GM23338 (cell line): ENCODE measurements at regions not wholly inside any gene's neighbourhood (a gene's known extent, or its start where the extent isn't known, plus 50 kb on each side); places are given as distances from the start of the nearest gene placed in this dataset.

ENCODE experiments used
- ATAC-seq: fragments of 200-7000 bp; cut with Tn5 transposase; 3 replicates; pipeline ENCODE4 v1.9.1; 2020
- DNase-seq: peaks from one replicate; pipeline ENCODE4 v3.0.0-alpha.2; 2015; ENCODE audit warnings: low spot score
- H2AFZ ChIP-seq: fragments of 200-600 bp; sonication (generic); 2 replicates; pipeline ENCODE4 v1.8.0; 2016; ENCODE audit warnings: antibody characterized with exemption, mild to moderate bottlenecking, moderate library complexity
- H3F3A ChIP-seq: fragments of 200-600 bp; sonication (generic); replicated peaks from 2 replicates; pipeline ENCODE4 v1.8.0; 2017; ENCODE audit warnings: antibody characterized with exemption, mixed run types, low read depth
- H3K27ac ChIP-seq: fragments of 200-600 bp; sonication (generic); 2 replicates; pipeline ENCODE4 v1.6.1; 2016; ENCODE audit warnings: low read depth
- H3K27me3 ChIP-seq: fragments of 200-600 bp; sonication (generic); 2 replicates; pipeline ENCODE4 v1.8.0; 2016; ENCODE audit warnings: mild to moderate bottlenecking, mixed run types, moderate library complexity; ENCODE audit not compliant: insufficient read depth
- H3K36me3 ChIP-seq: fragments of 200-600 bp; sonication (generic); 2 replicates; pipeline ENCODE4 v1.8.0; 2016; ENCODE audit warnings: mild to moderate bottlenecking; ENCODE audit not compliant: insufficient read depth
- H3K4me1 ChIP-seq: fragments of 200-600 bp; sonication (generic); 2 replicates; pipeline ENCODE4 v1.8.0; 2016; ENCODE audit warnings: mild to moderate bottlenecking, moderate library complexity; ENCODE audit not compliant: insufficient read depth
- H3K4me2 ChIP-seq: fragments of 200-600 bp; sonication (generic); 2 replicates; pipeline ENCODE4 v1.7.1; 2017; ENCODE audit warnings: mixed run types
- H3K4me3 ChIP-seq: fragments of 200-600 bp; sonication (generic); 2 replicates; pipeline ENCODE4 v1.6.1; 2016; ENCODE audit warnings: mixed run types
- H3K79me2 ChIP-seq: fragments of 200-600 bp; sonication (generic); replicated peaks from 2 replicates; pipeline ENCODE4 v1.8.0; 2017; ENCODE audit warnings: mild to moderate bottlenecking; ENCODE audit not compliant: insufficient read depth
- H3K9me2 ChIP-seq: fragments of 200-600 bp; sonication (generic); 2 replicates; pipeline ENCODE4 v1.8.0; 2017; ENCODE audit not compliant: insufficient read depth
- H4K20me1 ChIP-seq: fragments of 200-600 bp; sonication (generic); replicated peaks from 2 replicates; pipeline ENCODE4 v1.8.0; 2017; ENCODE audit warnings: mild to moderate bottlenecking; ENCODE audit not compliant: insufficient read depth
- H3K27ac Mint-ChIP-seq: 2 replicates; pipeline ENCODE4 v1.8.0; 2020; ENCODE audit warnings: inconsistent platforms, mild to moderate bottlenecking, moderate library complexity, mixed read lengths
- H3K27me3 Mint-ChIP-seq: 3 replicates; pipeline ENCODE4 v1.8.0; 2022; ENCODE audit warnings: low read depth, mild to moderate bottlenecking, moderate library complexity, mixed read lengths, inconsistent platforms; ENCODE audit not compliant: insufficient read depth, poor library complexity
- H3K36me3 Mint-ChIP-seq: 3 replicates; pipeline ENCODE4 v1.8.0; 2021; ENCODE audit warnings: low read depth, mild to moderate bottlenecking, inconsistent platforms, moderate library complexity, mixed read lengths
- H3K4me1 Mint-ChIP-seq: 3 replicates; pipeline ENCODE4 v1.8.0; 2020; ENCODE audit warnings: mild to moderate bottlenecking, inconsistent platforms, mixed read lengths
- H3K4me3 Mint-ChIP-seq: 3 replicates; pipeline ENCODE4 v1.8.0; 2021; ENCODE audit warnings: moderate library complexity, mild to moderate bottlenecking, inconsistent platforms, mixed read lengths
- H3K9me3 Mint-ChIP-seq: 3 replicates; pipeline ENCODE4 v1.8.0; 2020; ENCODE audit warnings: moderate library complexity, mild to moderate bottlenecking, inconsistent platforms, mixed read lengths
- CREB1 ChIP-seq: fragments of 250-450 bp; sonication (Bioruptor Pico); IDR thresholded peaks from 2 replicates; pipeline ENCODE4 v1.5.0; 2020; ENCODE audit warnings: low read depth, mild to moderate bottlenecking, moderate library complexity
- POLR2AphosphoS5 ChIP-seq: IDR thresholded peaks from 2 replicates; pipeline ENCODE4 v1.6.1; 2016; ENCODE audit warnings: antibody characterized with exemption, low read depth
- REST ChIP-seq: IDR thresholded peaks from one replicate; pipeline ENCODE4 v1.6.1; 2018; ENCODE audit warnings: antibody characterized with exemption; ENCODE audit not compliant: unreplicated experiment
- STAT1 ChIP-seq: IDR thresholded peaks from one replicate; pipeline ENCODE4 v1.6.1; 2016; ENCODE audit warnings: antibody characterized with exemption; ENCODE audit not compliant: unreplicated experiment
- ZNF114 ChIP-seq: fragments of 250-450 bp; sonication (Bioruptor Pico); IDR thresholded peaks from 2 replicates; pipeline ENCODE4 v1.5.0; 2020; ENCODE audit warnings: mild to moderate bottlenecking, moderate library complexity
- ZNF331 ChIP-seq: fragments of 250-450 bp; sonication (Bioruptor Pico); IDR thresholded peaks from 2 replicates; pipeline ENCODE4 v1.5.0; 2020; ENCODE audit warnings: low read depth, mild to moderate bottlenecking, moderate library complexity
- ZNF462 ChIP-seq: fragments of 250-450 bp; sonication (Bioruptor Pico); IDR thresholded peaks from 2 replicates; pipeline ENCODE4 v1.5.0; 2020; ENCODE audit warnings: mild to moderate bottlenecking, moderate library complexity

- no peak for TF ChIP-seq ZNF462
- TF ChIP-seq STAT1 = no peak
- no peak for TF ChIP-seq ZNF331 (CRISPR knock-in tag)
- no peak for TF ChIP-seq REST
- no peak for TF ChIP-seq ZNF114 (CRISPR knock-in tag)
- no peak for TF ChIP-seq POLR2AphosphoS5
These were observed 104.1 kb upstream of the DPP6 start (continued) for GRCh38 chr7:153948060-153948459.

GRCh38 chr7:153951316-153951715 is 100.9 kb upstream of the DPP6 start:
- peaks cover 14% of the 10 kb centered on the region for H3K36me3 Mint-ChIP-seq
- no peaks in the 10 kb centered on the region for H3F3A ChIP-seq
- no peak for TF ChIP-seq CREB1 (CRISPR knock-in tag)
- no peak for TF ChIP-seq ZNF462
- TF ChIP-seq POLR2AphosphoS5 = no peak
- H2AFZ ChIP-seq = no peak overlapping the region
- no peak overlapping the region for H3K4me2 ChIP-seq
- H3K4me1 ChIP-seq = no peaks in the 10 kb centered on the region
- H3K4me1 Mint-ChIP-seq = no peaks in the 10 kb centered on the region
- no peaks in the 10 kb centered on the region for H4K20me1 ChIP-seq
- no peak for DNase-seq
- H3K36me3 ChIP-seq = peaks cover 7% of the 10 kb centered on the region; the same call in 1 of the 2 replicates
- H3K9me2 ChIP-seq = no peaks in the 10 kb centered on the region
- H3K27me3 ChIP-seq = no peaks in the 10 kb centered on the region
- no peak for ATAC-seq
- no peak overlapping the region for H3K4me3 Mint-ChIP-seq
- peaks cover 3% of the 10 kb centered on the region for H3K27me3 Mint-ChIP-seq
- H3K27ac Mint-ChIP-seq = no peak overlapping the region
- peaks cover 86% of the 10 kb centered on the region for H3K9me3 Mint-ChIP-seq
- no peak overlapping the region for H3K27ac ChIP-seq
- no peak overlapping the region for H3K4me3 ChIP-seq
- H3K79me2 ChIP-seq = no peaks in the 10 kb centered on the region
